Panc1 (cell line): ENCODE measurements at regions not wholly inside any gene's neighbourhood (a gene's known extent, or its start where the extent isn't known, plus 50 kb on each side); places are given as distances from the start of the nearest gene placed in this dataset.

Experiments
- ATAC-seq: fragments of 200-7000 bp; cut with Tn5 transposase; 2 replicates; pipeline ENCODE4 v1.9.1; 2020; ENCODE audit warnings: mild to moderate bottlenecking, moderate library complexity
- BruUV-seq: library from RNA; stranded (reverse); fragments of 400-500 nt; replicated peaks from 2 replicates; lab custom pipeline; 2021; lab: Mats Ljungman, UMichigan
- CTCF ChIA-PET: fragments of 300-600 bp; sonication (Branson Sonifier 250); formaldehyde crosslinking; loops from one replicate; lab custom pipeline; 2022; ENCODE audit warnings: antibody characterized with exemption; lab: Charles Lee
- POLR2A ChIA-PET: fragments of 300-600 bp; sonication (Branson Sonifier 250); formaldehyde crosslinking; loops from one replicate; lab custom pipeline; 2022; ENCODE audit warnings: antibody characterized with exemption; lab: Charles Lee
- DNase-seq: peaks from one replicate; pipeline ENCODE4 v3.0.0-alpha.2; 2010; ENCODE audit warnings: low read depth, low spot score
- H3K27ac ChIP-seq: 2 replicates; pipeline ENCODE4 v1.5.1; 2011; ENCODE audit warnings: mild to moderate bottlenecking, low read length, inconsistent platforms
- H3K27me3 ChIP-seq: fragments of 200-500 bp; sonication (Bioruptor generic); 2 replicates; pipeline ENCODE4 v1.6.0; 2014; ENCODE audit warnings: low read length, inconsistent platforms; ENCODE audit not compliant: control insufficient read depth, insufficient read depth
- H3K36me3 ChIP-seq: fragments of 200-500 bp; sonication (Bioruptor generic); 2 replicates; pipeline ENCODE4 v1.5.1; 2014; ENCODE audit warnings: inconsistent platforms, mild to moderate bottlenecking, low read length, moderate library complexity; ENCODE audit not compliant: control insufficient read depth, insufficient read depth
- H3K4me1 ChIP-seq: 2 replicates; pipeline ENCODE4 v1.5.1; 2011; ENCODE audit warnings: inconsistent platforms, mild to moderate bottlenecking, low read length, moderate library complexity; ENCODE audit not compliant: control insufficient read depth, insufficient read depth
- H3K4me3 ChIP-seq, 2 experiments: 2 replicates each; pipeline ENCODE4 v1.5.1; 2011 to 2012; ENCODE audit warnings: low read depth in 2 of 2, low read length in 2 of 2, mild to moderate bottlenecking in 2 of 2, inconsistent platforms in 1 of 2, moderate library complexity in 1 of 2
- H3K9me3 ChIP-seq: fragments of 200-500 bp; sonication (Bioruptor generic); 2 replicates; pipeline ENCODE4 v1.5.1; 2014; ENCODE audit warnings: low read depth, mild to moderate bottlenecking, inconsistent platforms, low read length, moderate library complexity; ENCODE audit not compliant: control insufficient read depth, insufficient read depth
- POLR2AphosphoS5 ChIP-seq: IDR thresholded peaks from 2 replicates; pipeline ENCODE4 v1.6.1; 2012; ENCODE audit warnings: mild to moderate bottlenecking, low read depth, low read length, moderate library complexity
- TCF7L2 ChIP-seq: IDR thresholded peaks from 2 replicates; pipeline ENCODE4 v1.6.1; 2011; ENCODE audit warnings: mild to moderate bottlenecking, low read depth, low read length, inconsistent platforms
- in situ Hi-C: cut with HindIII; loops from 2 replicates; pipeline ENCODE4 v1.10.0; 2016; ENCODE audit warnings: low sequenced_read_pairs, low pct_unique_long_range_greater_than_20kb
- intact Hi-C: fragments of 100-400 bp; cut with micrococcal nuclease; formaldehyde crosslinking; loops from one replicate; pipeline ENCODE4 v1.10.0; 2022; ENCODE audit not compliant: unreplicated experiment
- TF ChIP-seq, protein P1 (sequence below), 2 experiments: IDR thresholded peaks; 2 replicates each; pipeline ENCODE4 v1.6.1; 2011 to 2012; ENCODE audit warnings: low read depth in 2 of 2, control low read depth in 1 of 2, low read length in 1 of 2, mild to moderate bottlenecking in 1 of 2, moderate library complexity in 1 of 2; ENCODE audit not compliant: insufficient read depth in 1 of 2
- TF ChIP-seq, protein P2 (sequence below): fragments of 450-650 bp; IDR thresholded peaks from 2 replicates; pipeline ENCODE4 v1.5.1; 2017; ENCODE audit warnings: mild to moderate bottlenecking

DNA sequence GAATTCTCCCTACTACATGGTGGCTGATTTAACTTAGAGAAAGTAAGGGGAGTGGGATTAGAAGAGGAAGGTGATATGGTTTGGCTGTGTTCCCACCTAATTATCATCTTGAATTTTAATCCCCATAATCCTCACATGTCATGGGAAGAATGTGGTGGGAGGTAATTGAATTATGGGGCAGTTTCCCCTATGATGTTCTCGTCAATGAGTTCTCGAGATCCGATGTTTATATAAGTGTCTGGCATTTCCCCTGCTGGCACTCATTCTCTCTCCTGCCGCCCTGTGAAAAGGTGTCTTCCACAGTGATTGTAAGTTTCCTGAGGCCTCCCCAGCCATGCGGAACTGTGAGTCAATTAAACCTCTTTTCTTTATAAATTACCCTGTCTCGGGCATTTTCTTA, 169.3 kb downstream of the CASP12 start:
- DNase-seq (no peak), ATAC-seq (no peak)
- Histone ChIP-seq H3K4me1 (no peaks in the 10 kb centered on the region), H3K9me3 (no peaks in the 10 kb centered on the region), H3K36me3 (no peaks in the 10 kb centered on the region), H3K4me3 (no peak overlapping the region), H3K27ac (no peak overlapping the region), H3K27me3 (no peaks in the 10 kb centered on the region)
- TF ChIP-seq, protein P1, sequence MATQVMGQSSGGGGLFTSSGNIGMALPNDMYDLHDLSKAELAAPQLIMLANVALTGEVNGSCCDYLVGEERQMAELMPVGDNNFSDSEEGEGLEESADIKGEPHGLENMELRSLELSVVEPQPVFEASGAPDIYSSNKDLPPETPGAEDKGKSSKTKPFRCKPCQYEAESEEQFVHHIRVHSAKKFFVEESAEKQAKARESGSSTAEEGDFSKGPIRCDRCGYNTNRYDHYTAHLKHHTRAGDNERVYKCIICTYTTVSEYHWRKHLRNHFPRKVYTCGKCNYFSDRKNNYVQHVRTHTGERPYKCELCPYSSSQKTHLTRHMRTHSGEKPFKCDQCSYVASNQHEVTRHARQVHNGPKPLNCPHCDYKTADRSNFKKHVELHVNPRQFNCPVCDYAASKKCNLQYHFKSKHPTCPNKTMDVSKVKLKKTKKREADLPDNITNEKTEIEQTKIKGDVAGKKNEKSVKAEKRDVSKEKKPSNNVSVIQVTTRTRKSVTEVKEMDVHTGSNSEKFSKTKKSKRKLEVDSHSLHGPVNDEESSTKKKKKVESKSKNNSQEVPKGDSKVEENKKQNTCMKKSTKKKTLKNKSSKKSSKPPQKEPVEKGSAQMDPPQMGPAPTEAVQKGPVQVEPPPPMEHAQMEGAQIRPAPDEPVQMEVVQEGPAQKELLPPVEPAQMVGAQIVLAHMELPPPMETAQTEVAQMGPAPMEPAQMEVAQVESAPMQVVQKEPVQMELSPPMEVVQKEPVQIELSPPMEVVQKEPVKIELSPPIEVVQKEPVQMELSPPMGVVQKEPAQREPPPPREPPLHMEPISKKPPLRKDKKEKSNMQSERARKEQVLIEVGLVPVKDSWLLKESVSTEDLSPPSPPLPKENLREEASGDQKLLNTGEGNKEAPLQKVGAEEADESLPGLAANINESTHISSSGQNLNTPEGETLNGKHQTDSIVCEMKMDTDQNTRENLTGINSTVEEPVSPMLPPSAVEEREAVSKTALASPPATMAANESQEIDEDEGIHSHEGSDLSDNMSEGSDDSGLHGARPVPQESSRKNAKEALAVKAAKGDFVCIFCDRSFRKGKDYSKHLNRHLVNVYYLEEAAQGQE (IDR thresholded peaks at IDR 0.05; ENCODE audit: insufficient read depth in 1 of 2, low read depth in 2 of 2, low read length in 1 of 2), result no peak
- POLR2A ChIA-PET, result no interaction called here
- in situ Hi-C loops (no loop called here), intact Hi-C loops (no loop called here)
- CTCF ChIA-PET, result no interaction called here
- BruUV-seq, result no TSS peak

DNA sequence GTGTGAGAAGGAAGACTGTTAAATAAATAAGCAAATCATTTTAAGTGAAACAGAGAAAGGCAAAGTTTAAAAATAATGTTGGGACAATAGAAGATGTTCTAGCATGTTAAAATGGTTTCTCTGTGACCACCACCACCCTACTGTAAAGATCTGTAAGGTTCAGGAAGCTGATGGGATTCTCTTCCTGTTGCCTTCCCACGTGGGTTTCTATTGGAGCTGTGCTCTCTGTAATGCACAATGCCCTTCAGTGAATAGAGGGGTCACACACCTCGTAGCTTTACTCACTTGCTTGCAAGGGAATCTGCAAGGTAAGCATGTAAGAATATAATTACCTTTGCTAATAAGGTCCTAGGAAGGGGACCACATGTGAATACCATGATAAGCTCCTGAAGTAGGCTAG, 170.5 kb downstream of the CASP12 start:
- Histone ChIP-seq H3K27ac (no peak overlapping the region), H3K9me3 (no peaks in the 10 kb centered on the region), H3K4me1 (no peaks in the 10 kb centered on the region), H3K27me3 (no peaks in the 10 kb centered on the region), H3K36me3 (no peaks in the 10 kb centered on the region), H3K4me3 (no peak overlapping the region)
- TF ChIP-seq POLR2AphosphoS5, result no peak
- TF ChIP-seq, protein P1 (IDR thresholded peaks at IDR 0.05; ENCODE audit: insufficient read depth in 1 of 2, low read depth in 2 of 2, low read length in 1 of 2), result no peak
- TF ChIP-seq TCF7L2, result no peak
- TF ChIP-seq, protein P2, sequence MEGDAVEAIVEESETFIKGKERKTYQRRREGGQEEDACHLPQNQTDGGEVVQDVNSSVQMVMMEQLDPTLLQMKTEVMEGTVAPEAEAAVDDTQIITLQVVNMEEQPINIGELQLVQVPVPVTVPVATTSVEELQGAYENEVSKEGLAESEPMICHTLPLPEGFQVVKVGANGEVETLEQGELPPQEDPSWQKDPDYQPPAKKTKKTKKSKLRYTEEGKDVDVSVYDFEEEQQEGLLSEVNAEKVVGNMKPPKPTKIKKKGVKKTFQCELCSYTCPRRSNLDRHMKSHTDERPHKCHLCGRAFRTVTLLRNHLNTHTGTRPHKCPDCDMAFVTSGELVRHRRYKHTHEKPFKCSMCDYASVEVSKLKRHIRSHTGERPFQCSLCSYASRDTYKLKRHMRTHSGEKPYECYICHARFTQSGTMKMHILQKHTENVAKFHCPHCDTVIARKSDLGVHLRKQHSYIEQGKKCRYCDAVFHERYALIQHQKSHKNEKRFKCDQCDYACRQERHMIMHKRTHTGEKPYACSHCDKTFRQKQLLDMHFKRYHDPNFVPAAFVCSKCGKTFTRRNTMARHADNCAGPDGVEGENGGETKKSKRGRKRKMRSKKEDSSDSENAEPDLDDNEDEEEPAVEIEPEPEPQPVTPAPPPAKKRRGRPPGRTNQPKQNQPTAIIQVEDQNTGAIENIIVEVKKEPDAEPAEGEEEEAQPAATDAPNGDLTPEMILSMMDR, result no peak
- in situ Hi-C loops (no loop called here), intact Hi-C loops (no loop called here)
- ChIA-PET POLR2A (no interaction called here), CTCF (no interaction called here)
- no peak for DNase-seq
- no peak for ATAC-seq
- BruUV-seq, result no TSS peak
